ENCODE measurements at regions not wholly inside any gene's neighbourhood (a gene's known extent, or its start where the extent isn't known, plus 50 kb on each side); places are given as distances from the start of the nearest gene placed in this dataset.

- TF ChIP-seq CTCF (IDR thresholded peaks at IDR 0.05) (no peak), POLR2A (IDR thresholded peaks at IDR 0.05) (no peak)
Measured at GRCh38 chr11:35892166-35892565, 51.7 kb upstream of the LDLRAD3 start.

All from tibial nerve (tissue), 3 donors.